Panc1 (cell line): ENCODE measurements at regions not wholly inside any gene's neighbourhood (a gene's known extent, or its start where the extent isn't known, plus 50 kb on each side); places are given as distances from the start of the nearest gene placed in this dataset.

Source experiments
- ATAC-seq: fragments of 200-7000 bp; cut with Tn5 transposase; 2 replicates; pipeline ENCODE4 v1.9.1; 2020; ENCODE audit warnings: mild to moderate bottlenecking, moderate library complexity
- BruUV-seq: library from RNA; stranded (reverse); fragments of 400-500 nt; replicated peaks from 2 replicates; lab custom pipeline; 2021; lab: Mats Ljungman, UMichigan
- CTCF ChIA-PET: fragments of 300-600 bp; sonication (Branson Sonifier 250); formaldehyde crosslinking; loops from one replicate; lab custom pipeline; 2022; ENCODE audit warnings: antibody characterized with exemption; lab: Charles Lee
- POLR2A ChIA-PET: fragments of 300-600 bp; sonication (Branson Sonifier 250); formaldehyde crosslinking; loops from one replicate; lab custom pipeline; 2022; ENCODE audit warnings: antibody characterized with exemption; lab: Charles Lee
- DNase-seq: peaks from one replicate; pipeline ENCODE4 v3.0.0-alpha.2; 2010; ENCODE audit warnings: low read depth, low spot score
- H3K27ac ChIP-seq: 2 replicates; pipeline ENCODE4 v1.5.1; 2011; ENCODE audit warnings: mild to moderate bottlenecking, low read length, inconsistent platforms
- H3K27me3 ChIP-seq: fragments of 200-500 bp; sonication (Bioruptor generic); 2 replicates; pipeline ENCODE4 v1.6.0; 2014; ENCODE audit warnings: low read length, inconsistent platforms; ENCODE audit not compliant: control insufficient read depth, insufficient read depth
- H3K36me3 ChIP-seq: fragments of 200-500 bp; sonication (Bioruptor generic); 2 replicates; pipeline ENCODE4 v1.5.1; 2014; ENCODE audit warnings: inconsistent platforms, mild to moderate bottlenecking, low read length, moderate library complexity; ENCODE audit not compliant: control insufficient read depth, insufficient read depth
- H3K4me1 ChIP-seq: 2 replicates; pipeline ENCODE4 v1.5.1; 2011; ENCODE audit warnings: inconsistent platforms, mild to moderate bottlenecking, low read length, moderate library complexity; ENCODE audit not compliant: control insufficient read depth, insufficient read depth
- H3K4me3 ChIP-seq, 2 experiments: 2 replicates each; pipeline ENCODE4 v1.5.1; 2011 to 2012; ENCODE audit warnings: low read depth in 2 of 2, low read length in 2 of 2, mild to moderate bottlenecking in 2 of 2, inconsistent platforms in 1 of 2, moderate library complexity in 1 of 2
- H3K9me3 ChIP-seq: fragments of 200-500 bp; sonication (Bioruptor generic); 2 replicates; pipeline ENCODE4 v1.5.1; 2014; ENCODE audit warnings: low read depth, mild to moderate bottlenecking, inconsistent platforms, low read length, moderate library complexity; ENCODE audit not compliant: control insufficient read depth, insufficient read depth
- CTCF ChIP-seq: fragments of 450-650 bp; IDR thresholded peaks from 2 replicates; pipeline ENCODE4 v1.5.1; 2017; ENCODE audit warnings: mild to moderate bottlenecking
- POLR2AphosphoS5 ChIP-seq: IDR thresholded peaks from 2 replicates; pipeline ENCODE4 v1.6.1; 2012; ENCODE audit warnings: mild to moderate bottlenecking, low read depth, low read length, moderate library complexity
- REST ChIP-seq, 2 experiments: IDR thresholded peaks; 2 replicates each; pipeline ENCODE4 v1.6.1; 2011 to 2012; ENCODE audit warnings: low read depth in 2 of 2, control low read depth in 1 of 2, low read length in 1 of 2, mild to moderate bottlenecking in 1 of 2, moderate library complexity in 1 of 2; ENCODE audit not compliant: insufficient read depth in 1 of 2
- SIN3A ChIP-seq: IDR thresholded peaks from 2 replicates; pipeline ENCODE4 v1.6.1; 2012; ENCODE audit warnings: low read depth, mild to moderate bottlenecking, low read length, moderate library complexity, borderline replicate concordance; ENCODE audit not compliant: insufficient read depth
- TCF7L2 ChIP-seq: IDR thresholded peaks from 2 replicates; pipeline ENCODE4 v1.6.1; 2011; ENCODE audit warnings: mild to moderate bottlenecking, low read depth, low read length, inconsistent platforms
- in situ Hi-C: cut with HindIII; loops from 2 replicates; pipeline ENCODE4 v1.10.0; 2016; ENCODE audit warnings: low sequenced_read_pairs, low pct_unique_long_range_greater_than_20kb
- intact Hi-C: fragments of 100-400 bp; cut with micrococcal nuclease; formaldehyde crosslinking; loops from one replicate; pipeline ENCODE4 v1.10.0; 2022; ENCODE audit not compliant: unreplicated experiment

GRCh38 chr16:51577621-51578303, 426.7 kb upstream of the SALL1 start:
- ATAC-seq (no peak), DNase-seq (no peak)
- ChIA-PET CTCF (no interaction called here), POLR2A (no interaction called here)
- Histone ChIP-seq H3K27ac (no peak overlapping the region), H3K27me3 (no peaks in the 10 kb centered on the region), H3K36me3 (no peaks in the 10 kb centered on the region), H3K4me1 (no peaks in the 10 kb centered on the region), H3K4me3 (no peak overlapping the region), H3K9me3 (no peaks in the 10 kb centered on the region)
- in situ Hi-C loops (no loop called here), intact Hi-C loops (no loop called here)
- BruUV-seq, result no TSS peak
- no peak for TF ChIP-seq TCF7L2
- TF ChIP-seq SIN3A, result no peak
- TF ChIP-seq CTCF, result no peak
- no peak for TF ChIP-seq REST (IDR thresholded peaks at IDR 0.05; ENCODE audit: insufficient read depth in 1 of 2, low read depth in 2 of 2, low read length in 1 of 2)
- no peak for TF ChIP-seq POLR2AphosphoS5

GRCh38 chr16:51576498-51577195, 425.6 kb upstream of the SALL1 start:
- Histone ChIP-seq H3K36me3 (no peaks in the 10 kb centered on the region), H3K27ac (no peak overlapping the region), H3K4me1 (no peaks in the 10 kb centered on the region), H3K4me3 (no peak overlapping the region), H3K27me3 (no peaks in the 10 kb centered on the region), H3K9me3 (no peaks in the 10 kb centered on the region)
- TF ChIP-seq CTCF (no peak), REST (IDR thresholded peaks at IDR 0.05; ENCODE audit: insufficient read depth in 1 of 2, low read depth in 2 of 2, low read length in 1 of 2) (no peak), TCF7L2 (no peak)
- CTCF ChIA-PET, result no interaction called here
- intact Hi-C loops, result no loop called here
- ATAC-seq, result no peak
- no TSS peak for BruUV-seq
- in situ Hi-C loops, result no loop called here
- POLR2A ChIA-PET, result no interaction called here
- no peak for DNase-seq
